Stomach (tissue), 8 donors: ENCODE measurements at regions not wholly inside any gene's neighbourhood (a gene's known extent, or its start where the extent isn't known, plus 50 kb on each side); places are given as distances from the start of the nearest gene placed in this dataset.

Experiments
- DNase-seq, 2 donors: peaks; one replicate each; pipeline versions ENCODE4 v3.0.0 to v3.0.0-alpha.2; 2013 to 2019
- H3K27ac ChIP-seq, 5 donors: fragments of 200-600 bp in 4 of 5; sonication (generic) in 4 of 5; one replicate each; pipeline ENCODE4 v1.5.1; 2013 to 2019; ENCODE audit warnings: mild to moderate bottlenecking in 1 of 5, moderate library complexity in 1 of 5
- H3K27me3 ChIP-seq, 3 donors: fragments of 200-600 bp; sonication (generic); one replicate each; pipeline ENCODE4 v1.5.1; 2017 to 2019; ENCODE audit warnings: mixed run types in 1 of 3
- H3K36me3 ChIP-seq, 4 donors: fragments of 200-600 bp; sonication (generic); 1 replicate in 3 of 4; 2 replicates in 1 of 4; pipeline ENCODE4 v1.5.1; 2016 to 2019
- H3K4me1 ChIP-seq, 4 donors: fragments of 200-600 bp; sonication (generic); one replicate each; pipeline ENCODE4 v1.5.1; 2016 to 2019
- H3K4me3 ChIP-seq, 4 donors: fragments of 200-600 bp; sonication (generic) in 3 of 4; one replicate each; pipeline ENCODE4 v1.5.1; 2016 to 2019; ENCODE audit warnings: mild to moderate bottlenecking in 1 of 4
- H3K9me3 ChIP-seq, 4 donors: fragments of 200-600 bp; sonication (generic); one replicate each; pipeline ENCODE4 v1.5.1; 2016 to 2019
- EP300 ChIP-seq: sonication (generic); formaldehyde crosslinking; IDR thresholded peaks from one replicate; pipeline ENCODE4 v1.6.1; 2017; ENCODE audit warnings: antibody characterized with exemption
- POLR2A ChIP-seq, 4 donors: fragments of 450-650 bp; IDR thresholded peaks; one replicate each; pipeline ENCODE4 v1.6.1; 2016; ENCODE audit warnings: antibody characterized with exemption in 4 of 4, control low read depth in 2 of 4, mild to moderate bottlenecking in 1 of 4, moderate library complexity in 1 of 4
- POLR2AphosphoS5 ChIP-seq, 3 donors: sonication (generic); formaldehyde crosslinking; IDR thresholded peaks; one replicate each; pipeline ENCODE4 v1.6.1; 2016; ENCODE audit warnings: antibody characterized with exemption in 3 of 3
- WGBS, 5 donors: extraction: QIAGEN DNeasy Blood & Tissue Kit in 3 of 5; methylation state at CpG; one replicate each; pipeline versions ENCODE4 v1.1.5 to v1.1.7; 2013 to 2018; 5-methylcytosine and 5-hydroxymethylcytosine counted together
- intact Hi-C: fragments of 100-400 bp; cut with DNase I; formaldehyde crosslinking; loops from one replicate; pipeline ENCODE4 v1.15.1; 2023; ENCODE audit warnings: low total_unique reads
- small RNA-seq, 4 donors: library from RNA; depleted of rRNA; stranded (forward); fragments of <200 nt; gene quantifications; one replicate each; pipeline ENCODE3, GENCODE V24; 2016
- TF ChIP-seq, protein P1 (sequence below), 7 experiments: fragments of 450-650 bp in 4 of 7; fragments of 200-600 bp in 3 of 7; sonication (generic) in 3 of 7; IDR thresholded peaks; one replicate each; pipeline ENCODE4 v1.5.1; 2016 to 2019; ENCODE audit warnings: antibody characterized with exemption in 7 of 7, control low read depth in 2 of 7, mild to moderate bottlenecking in 1 of 7
- donor health status: healthy with polysubstance abuse.
- donor health status: Bipolar disorder and iron deficiency.
- donor health status: healthy.

DNA sequence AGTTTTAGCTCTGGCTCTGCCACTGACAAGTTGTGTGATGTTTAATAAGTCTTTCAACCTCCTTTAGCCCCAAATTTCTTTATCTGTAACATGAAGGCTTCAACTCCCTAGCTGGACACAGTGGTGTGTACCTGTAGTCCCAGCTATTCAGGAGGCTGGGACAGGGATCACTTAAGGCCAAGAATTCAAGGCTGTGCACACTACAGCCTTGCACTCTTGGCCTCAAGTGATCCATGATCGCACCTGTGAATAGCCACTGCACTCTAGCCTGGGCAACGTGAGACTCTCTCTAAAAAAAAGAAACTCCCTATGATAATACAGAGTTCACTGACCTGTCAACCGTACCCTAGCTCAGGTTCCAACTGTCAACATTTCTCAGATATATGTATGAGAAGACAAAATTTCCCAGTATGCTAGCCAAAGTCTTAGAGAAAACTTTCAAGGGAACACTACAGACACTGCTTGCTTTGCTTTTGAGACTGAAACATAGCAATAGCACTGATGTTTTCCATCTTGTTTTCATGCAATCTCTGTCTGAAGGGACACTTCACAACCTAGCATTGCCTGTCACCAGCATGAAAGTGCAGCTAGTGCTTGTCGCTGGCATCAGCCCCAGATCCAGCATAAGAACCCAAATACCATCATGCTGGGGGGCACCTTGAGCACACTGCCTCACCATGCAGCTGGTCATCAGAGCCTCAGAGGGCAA, 51.6 kb upstream of the PTPN13 start:
- DNase-seq, result no peak
- Histone ChIP-seq H3K9me3 (no peaks in the 10 kb centered on the region), H3K36me3 (no peaks in the 10 kb centered on the region), H3K27me3 (no peaks in the 10 kb centered on the region), H3K4me1 (no peaks in the 10 kb centered on the region), H3K4me3 (no peak overlapping the region), H3K27ac (no peak overlapping the region)
- WGBS, 5 donors, result 61 to 90% (median 72%) methylated on average over 4 of the region's 4 CpGs
- no peak for TF ChIP-seq POLR2AphosphoS5 (IDR thresholded peaks at IDR 0.05)
- no peak for TF ChIP-seq POLR2A (IDR thresholded peaks at IDR 0.05)
- TF ChIP-seq, protein P1, sequence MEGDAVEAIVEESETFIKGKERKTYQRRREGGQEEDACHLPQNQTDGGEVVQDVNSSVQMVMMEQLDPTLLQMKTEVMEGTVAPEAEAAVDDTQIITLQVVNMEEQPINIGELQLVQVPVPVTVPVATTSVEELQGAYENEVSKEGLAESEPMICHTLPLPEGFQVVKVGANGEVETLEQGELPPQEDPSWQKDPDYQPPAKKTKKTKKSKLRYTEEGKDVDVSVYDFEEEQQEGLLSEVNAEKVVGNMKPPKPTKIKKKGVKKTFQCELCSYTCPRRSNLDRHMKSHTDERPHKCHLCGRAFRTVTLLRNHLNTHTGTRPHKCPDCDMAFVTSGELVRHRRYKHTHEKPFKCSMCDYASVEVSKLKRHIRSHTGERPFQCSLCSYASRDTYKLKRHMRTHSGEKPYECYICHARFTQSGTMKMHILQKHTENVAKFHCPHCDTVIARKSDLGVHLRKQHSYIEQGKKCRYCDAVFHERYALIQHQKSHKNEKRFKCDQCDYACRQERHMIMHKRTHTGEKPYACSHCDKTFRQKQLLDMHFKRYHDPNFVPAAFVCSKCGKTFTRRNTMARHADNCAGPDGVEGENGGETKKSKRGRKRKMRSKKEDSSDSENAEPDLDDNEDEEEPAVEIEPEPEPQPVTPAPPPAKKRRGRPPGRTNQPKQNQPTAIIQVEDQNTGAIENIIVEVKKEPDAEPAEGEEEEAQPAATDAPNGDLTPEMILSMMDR (IDR thresholded peaks at IDR 0.05), result no peak
- no peak for TF ChIP-seq EP300
- intact Hi-C loops, result no loop called here

DNA sequence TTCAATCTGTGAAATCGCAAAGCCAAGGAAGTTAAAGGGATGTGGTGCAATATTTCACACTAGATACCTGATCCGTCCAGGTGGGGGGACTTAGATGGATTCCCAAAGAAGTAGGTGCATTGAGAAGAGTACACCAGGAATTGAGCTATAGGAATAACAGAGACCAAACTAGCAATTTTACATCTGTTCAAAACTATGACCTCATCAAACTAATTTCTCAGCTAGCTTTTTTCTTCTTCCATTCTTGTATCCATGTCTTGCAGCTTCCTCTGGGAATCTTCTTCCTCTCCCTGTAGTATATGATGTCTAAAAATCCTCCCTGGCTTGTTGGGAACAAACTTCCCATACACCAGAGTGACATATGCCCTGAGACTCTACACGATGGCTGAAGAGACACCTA, 51.0 kb upstream of the PTPN13 start:
- TF ChIP-seq POLR2A (IDR thresholded peaks at IDR 0.05) (no peak), EP300 (no peak), POLR2AphosphoS5 (IDR thresholded peaks at IDR 0.05) (no peak)
- TF ChIP-seq, protein P1 (IDR thresholded peaks at IDR 0.05), result no peak
- Histone ChIP-seq H3K27ac (no peak overlapping the region), H3K4me1 (no peaks in the 10 kb centered on the region), H3K9me3 (no peaks in the 10 kb centered on the region), H3K36me3 (no peaks in the 10 kb centered on the region), H3K27me3 (no peaks in the 10 kb centered on the region), H3K4me3 (no peak overlapping the region)
- DNase-seq, result no peak
- intact Hi-C loops, result no loop called here
- WGBS, 5 donors, result 80 to 90% (median 82%) methylated on average over 3 of the region's 3 CpGs

DNA sequence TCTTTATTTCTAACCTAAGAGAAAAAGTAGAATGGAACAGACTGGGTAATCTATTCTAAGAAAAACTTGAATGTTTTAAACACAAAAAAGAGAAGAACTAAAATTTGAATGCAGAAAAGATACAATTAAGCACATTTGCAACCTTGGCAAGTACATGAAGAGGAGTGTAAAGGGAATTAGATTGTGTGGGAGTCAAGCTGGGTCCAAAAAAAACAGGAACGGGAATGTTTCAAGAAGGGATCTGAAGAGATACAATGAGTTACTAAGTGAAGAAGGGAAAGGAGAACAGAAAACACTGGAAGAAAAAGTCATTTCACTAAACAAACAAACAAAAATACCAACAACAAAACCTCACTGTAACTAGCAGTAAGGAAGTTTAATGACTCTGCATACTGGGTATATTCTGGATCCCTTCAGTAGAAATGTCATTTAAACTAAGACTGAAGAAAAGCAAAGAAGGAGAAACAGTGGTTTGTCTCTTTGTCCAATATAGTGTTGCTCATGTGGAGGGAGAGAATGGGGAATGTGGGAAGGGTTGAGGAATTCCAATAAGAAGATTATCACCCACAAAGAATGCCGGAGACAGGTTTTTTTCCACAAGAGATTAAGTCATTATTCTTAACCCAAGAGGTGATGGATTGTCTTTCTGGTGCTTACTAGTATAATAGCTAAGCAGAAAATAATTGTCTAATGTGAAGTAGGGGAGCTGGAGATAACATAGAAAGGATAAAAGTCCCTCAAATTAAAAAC, 50.4 kb upstream of the PTPN13 start:
- Histone ChIP-seq H3K36me3 (no peaks in the 10 kb centered on the region), H3K4me1 (no peaks in the 10 kb centered on the region), H3K4me3 (no peak overlapping the region), H3K27ac (no peak overlapping the region), H3K27me3 (no peaks in the 10 kb centered on the region), H3K9me3 (no peaks in the 10 kb centered on the region)
- no peak for DNase-seq
- intact Hi-C loops, result no loop called here
- WGBS, 5 donors, result 60 to 73% (median 62%) methylated on average over 2 of the region's 2 CpGs
- TF ChIP-seq, protein P1 (IDR thresholded peaks at IDR 0.05), result no peak
- TF ChIP-seq POLR2AphosphoS5 (IDR thresholded peaks at IDR 0.05), result no peak
- TF ChIP-seq POLR2A (IDR thresholded peaks at IDR 0.05), result no peak
- no peak for TF ChIP-seq EP300

DNA sequence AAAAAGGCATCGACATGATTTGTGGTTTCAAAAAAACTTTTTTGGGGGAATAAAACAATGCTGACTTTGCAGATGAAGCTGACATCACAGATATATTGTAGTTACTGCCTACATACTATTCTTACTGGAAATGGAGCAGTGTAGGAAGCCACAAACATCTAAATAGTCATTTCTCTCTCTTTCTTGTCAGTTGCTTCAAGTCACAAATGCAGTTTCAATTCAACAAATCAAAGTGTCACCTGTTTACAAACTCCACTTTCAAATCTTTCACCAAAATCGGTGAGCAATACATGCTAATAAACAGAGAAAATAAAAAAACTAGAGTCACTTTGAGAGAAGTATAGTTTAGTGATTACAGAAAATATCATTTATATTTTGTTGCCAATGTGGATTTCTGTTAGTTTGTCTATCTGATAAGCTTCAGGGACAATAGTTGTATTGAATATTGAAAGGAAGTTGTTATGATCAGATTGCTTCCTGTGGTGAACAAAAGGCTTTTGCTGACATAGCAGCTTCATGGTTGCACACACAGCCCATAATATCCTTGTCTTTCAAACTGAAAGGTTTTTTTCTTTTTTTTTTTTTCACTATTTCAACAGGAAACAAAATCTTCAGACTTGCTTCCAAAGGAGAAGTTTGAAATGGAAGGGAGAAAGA, 49.7 kb upstream of the PTPN13 start:
- DNase-seq, result no peak
- H3K36me3 ChIP-seq, result no peaks in the 10 kb centered on the region
- TF ChIP-seq, protein P1 (IDR thresholded peaks at IDR 0.05), result no peak
- no peak for TF ChIP-seq POLR2AphosphoS5 (IDR thresholded peaks at IDR 0.05)
- TF ChIP-seq POLR2A (IDR thresholded peaks at IDR 0.05), result no peak
- TF ChIP-seq EP300, result no peak
- no peaks in the 10 kb centered on the region for H3K27me3 ChIP-seq
- no peaks in the 10 kb centered on the region for H3K4me1 ChIP-seq
- no peak overlapping the region for H3K4me3 ChIP-seq
- no peaks in the 10 kb centered on the region for H3K9me3 ChIP-seq
- intact Hi-C loops, result no loop called here
- WGBS, 5 donors, result 13 to 44% (median 30%) methylated on average over 2 of the region's 2 CpGs
- H3K27ac ChIP-seq, result no peak overlapping the region

Small RNAs in the stretch of these regions (small RNA-seq; reads per million reads assigned to genes)
- gene MIR4452, result 0 reads per million in 4 donors
